K562 (cell line): ENCODE measurements at regions not wholly inside any gene's neighbourhood (a gene's known extent, or its start where the extent isn't known, plus 50 kb on each side); places are given as distances from the start of the nearest gene placed in this dataset.

Experiments used
- CREB3 ChIP-seq: fragments of 450-650 bp; conservative IDR thresholded peaks from 2 replicates; pipeline ENCODE4 v1.6.1; 2016; ENCODE audit warnings: missing genetic modification characterization, low read depth, mild to moderate bottlenecking, missing compliant biosample characterization, moderate library complexity
- CREB3L1 ChIP-seq: fragments of 450-650 bp; IDR thresholded peaks from 2 replicates; pipeline ENCODE4 v1.6.1; 2014; ENCODE audit warnings: low read depth, mild to moderate bottlenecking, moderate library complexity, borderline replicate concordance
- HDAC3 ChIP-seq: fragments of 450-650 bp; IDR thresholded peaks from 2 replicates; pipeline ENCODE4 v1.6.1; 2018; ENCODE audit warnings: borderline replicate concordance, mild to moderate bottlenecking, moderate library complexity; ENCODE audit not compliant: partially characterized antibody
- IFI16 ChIP-seq: fragments of 250-450 bp; sonication (Bioruptor Pico); IDR thresholded peaks from 2 replicates; pipeline ENCODE4 v2.1.2; 2022; ENCODE audit warnings: mild to moderate bottlenecking, inconsistent platforms
- MITF ChIP-seq: IDR thresholded peaks from 2 replicates; pipeline ENCODE4 v1.6.1; 2014; ENCODE audit warnings: antibody characterized with exemption
- PATZ1 ChIP-seq: fragments of 250-450 bp; sonication (Bioruptor Pico); IDR thresholded peaks from 2 replicates; pipeline ENCODE4 v1.5.0; 2020; ENCODE audit warnings: mild to moderate bottlenecking, borderline replicate concordance
- PURB ChIP-seq: sonication (generic); formaldehyde crosslinking; IDR thresholded peaks from 2 replicates; pipeline ENCODE4 v1.9.0; 2021; ENCODE audit warnings: low read depth, mild to moderate bottlenecking, missing genetic modification reagents
- RAD51 ChIP-seq: fragments of 450-650 bp; IDR thresholded peaks from 2 replicates; pipeline ENCODE4 v1.7.1; 2016; ENCODE audit warnings: low read depth, mild to moderate bottlenecking, borderline replicate concordance
- ZNF445 ChIP-seq: fragments of 250-450 bp; sonication (Bioruptor Pico); IDR thresholded peaks from 2 replicates; pipeline ENCODE4 v1.4.0; 2020; ENCODE audit warnings: low read depth, mild to moderate bottlenecking, moderate library complexity

GRCh38 chr4:109368661-109369060 lies 65.0 kb upstream of the SEC24B start (continued):
- TF ChIP-seq MITF (no peak), CREB3L1 (no peak), ZNF445 (CRISPR knock-in tag) (no peak), RAD51 (no peak), CREB3 (tag) (no peak), IFI16 (no peak), PATZ1 (CRISPR knock-in tag) (no peak), PURB (CRISPR knock-in tag) (no peak), HDAC3 (no peak)
